ENCODE measurements at regions not wholly inside any gene's neighbourhood (a gene's known extent, or its start where the extent isn't known, plus 50 kb on each side); places are given as distances from the start of the nearest gene placed in this dataset.

GRCh38 chr2:219995991-219996765, 368.7 kb downstream of the SLC4A3 start:
- TF ChIP-seq CTCF (IDR thresholded peaks at IDR 0.05; ENCODE audit: insufficient read depth, low read depth, low read length): no peak
- no peak for TF ChIP-seq EZH2 (IDR thresholded peaks at IDR 0.05; ENCODE audit: insufficient read depth, low read length)
